Calu3 (cell line): ENCODE measurements at regions not wholly inside any gene's neighbourhood (a gene's known extent, or its start where the extent isn't known, plus 50 kb on each side); places are given as distances from the start of the nearest gene placed in this dataset.

Experiments used
- BruUV-seq: library from RNA; stranded (reverse); fragments of 400-500 nt; replicated peaks from 2 replicates; lab custom pipeline; 2021; lab: Mats Ljungman, UMichigan
- CTCF ChIA-PET: fragments of 300-600 bp; sonication (Branson Sonifier 250); formaldehyde crosslinking; loops from one replicate; lab custom pipeline; 2022; ENCODE audit warnings: antibody characterized with exemption; lab: Charles Lee
- DNase-seq: peaks from one replicate; pipeline ENCODE4 v3.0.0; 2022
- H3K27ac Mint-ChIP-seq: one replicate; pipeline ENCODE4 v1.8.0; 2022; ENCODE audit warnings: mixed read lengths; ENCODE audit not compliant: unreplicated experiment
- H3K27me3 Mint-ChIP-seq: one replicate; pipeline ENCODE4 v1.8.0; 2022; ENCODE audit warnings: mixed read lengths; ENCODE audit not compliant: unreplicated experiment
- H3K36me3 Mint-ChIP-seq: one replicate; pipeline ENCODE4 v1.8.0; 2022; ENCODE audit warnings: mild to moderate bottlenecking, moderate library complexity, mixed read lengths; ENCODE audit not compliant: insufficient read depth, unreplicated experiment
- H3K4me1 Mint-ChIP-seq: one replicate; pipeline ENCODE4 v1.8.0; 2022; ENCODE audit warnings: mild to moderate bottlenecking, low read depth, mixed read lengths; ENCODE audit not compliant: unreplicated experiment
- H3K4me3 Mint-ChIP-seq: one replicate; pipeline ENCODE4 v1.8.0; 2022; ENCODE audit warnings: mild to moderate bottlenecking, low read depth, moderate library complexity, mixed read lengths; ENCODE audit not compliant: unreplicated experiment
- H3K9me3 Mint-ChIP-seq: one replicate; pipeline ENCODE4 v1.8.0; 2022; ENCODE audit warnings: low read depth, mixed read lengths; ENCODE audit not compliant: unreplicated experiment
- intact Hi-C: fragments of 100-400 bp; cut with micrococcal nuclease; formaldehyde crosslinking; loops from one replicate; pipeline ENCODE4 v1.10.0; 2022; ENCODE audit not compliant: unreplicated experiment
- TF ChIP-seq, protein P1 (sequence below): fragments of 200-600 bp; IDR thresholded peaks from one replicate; pipeline ENCODE4 v1.8.0; 2022; ENCODE audit warnings: antibody characterized with exemption; ENCODE audit not compliant: unreplicated experiment

DNA sequence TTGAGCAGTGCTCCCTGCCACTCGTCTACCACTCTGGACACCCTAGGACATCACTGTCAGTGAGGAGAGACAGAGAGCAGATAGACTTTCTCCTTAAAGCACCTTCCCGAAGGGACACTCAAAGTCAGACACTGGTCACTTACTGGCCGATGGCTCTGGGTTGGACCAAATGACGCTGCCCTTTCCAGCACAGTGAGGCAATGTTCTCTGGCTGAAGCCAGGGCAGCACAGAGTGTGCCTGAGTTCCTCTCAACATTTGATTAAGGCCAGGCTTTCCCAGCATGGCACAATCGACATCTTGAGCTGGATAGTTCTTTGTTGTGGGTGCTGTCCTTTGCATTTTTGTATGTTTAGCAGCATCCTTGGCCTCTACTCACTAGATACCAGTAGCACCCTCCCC lies 206.2 kb downstream of the CSNK2A3 start:
- Mint-ChIP-seq H3K27me3 (peaks cover 26% of the 10 kb centered on the region), H3K4me3 (no peak overlapping the region), H3K9me3 (no peaks in the 10 kb centered on the region), H3K36me3 (no peaks in the 10 kb centered on the region), H3K27ac (no peak overlapping the region), H3K4me1 (no peaks in the 10 kb centered on the region)
- no TSS peak for BruUV-seq
- TF ChIP-seq, protein P1, sequence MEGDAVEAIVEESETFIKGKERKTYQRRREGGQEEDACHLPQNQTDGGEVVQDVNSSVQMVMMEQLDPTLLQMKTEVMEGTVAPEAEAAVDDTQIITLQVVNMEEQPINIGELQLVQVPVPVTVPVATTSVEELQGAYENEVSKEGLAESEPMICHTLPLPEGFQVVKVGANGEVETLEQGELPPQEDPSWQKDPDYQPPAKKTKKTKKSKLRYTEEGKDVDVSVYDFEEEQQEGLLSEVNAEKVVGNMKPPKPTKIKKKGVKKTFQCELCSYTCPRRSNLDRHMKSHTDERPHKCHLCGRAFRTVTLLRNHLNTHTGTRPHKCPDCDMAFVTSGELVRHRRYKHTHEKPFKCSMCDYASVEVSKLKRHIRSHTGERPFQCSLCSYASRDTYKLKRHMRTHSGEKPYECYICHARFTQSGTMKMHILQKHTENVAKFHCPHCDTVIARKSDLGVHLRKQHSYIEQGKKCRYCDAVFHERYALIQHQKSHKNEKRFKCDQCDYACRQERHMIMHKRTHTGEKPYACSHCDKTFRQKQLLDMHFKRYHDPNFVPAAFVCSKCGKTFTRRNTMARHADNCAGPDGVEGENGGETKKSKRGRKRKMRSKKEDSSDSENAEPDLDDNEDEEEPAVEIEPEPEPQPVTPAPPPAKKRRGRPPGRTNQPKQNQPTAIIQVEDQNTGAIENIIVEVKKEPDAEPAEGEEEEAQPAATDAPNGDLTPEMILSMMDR = no peak
- no peak for DNase-seq
- intact Hi-C loops = no loop called here
- CTCF ChIA-PET = interaction anchor here (0.6 kb wide), 1 partner anchor 1963 kb away, joined by 3 read pairs; no protein-coding TSS in a partner anchor

- CTCF ChIA-PET = no interaction called here
- no peak overlapping the region for H3K4me3 Mint-ChIP-seq
- DNase-seq = no peak
- H3K4me1 Mint-ChIP-seq = no peaks in the 10 kb centered on the region
- no peaks in the 10 kb centered on the region for H3K9me3 Mint-ChIP-seq
- no peaks in the 10 kb centered on the region for H3K36me3 Mint-ChIP-seq
- H3K27ac Mint-ChIP-seq = no peak overlapping the region
- no peaks in the 10 kb centered on the region for H3K27me3 Mint-ChIP-seq
- TF ChIP-seq, protein P1 = no peak
- no TSS peak for BruUV-seq
- intact Hi-C loops = no loop called here
Observed at GRCh38 chr11:11143849-11144248, 209.2 kb downstream of the CSNK2A3 start.

DNA sequence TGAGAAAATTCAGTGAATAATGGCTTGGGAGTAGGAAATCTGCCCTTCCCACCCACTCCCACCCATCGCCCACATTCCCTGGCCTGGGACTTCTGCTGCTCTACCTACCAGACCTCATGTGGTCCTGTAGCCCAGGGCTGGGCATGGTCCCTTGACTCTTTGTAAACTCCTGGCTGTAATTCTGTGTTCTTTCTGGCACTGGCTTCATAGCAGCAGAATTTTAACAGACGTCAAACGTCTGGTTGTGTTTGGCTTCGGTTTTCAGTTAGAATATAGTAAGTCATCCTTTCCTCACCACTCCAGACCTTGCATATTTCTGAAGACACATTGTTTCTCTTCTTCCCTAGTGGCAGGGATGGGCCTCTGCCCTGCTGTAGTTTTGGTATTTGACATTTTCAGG lies 210.6 kb downstream of the CSNK2A3 start:
- CTCF ChIA-PET = no interaction called here
- H3K27me3 Mint-ChIP-seq = no peaks in the 10 kb centered on the region

DNA sequence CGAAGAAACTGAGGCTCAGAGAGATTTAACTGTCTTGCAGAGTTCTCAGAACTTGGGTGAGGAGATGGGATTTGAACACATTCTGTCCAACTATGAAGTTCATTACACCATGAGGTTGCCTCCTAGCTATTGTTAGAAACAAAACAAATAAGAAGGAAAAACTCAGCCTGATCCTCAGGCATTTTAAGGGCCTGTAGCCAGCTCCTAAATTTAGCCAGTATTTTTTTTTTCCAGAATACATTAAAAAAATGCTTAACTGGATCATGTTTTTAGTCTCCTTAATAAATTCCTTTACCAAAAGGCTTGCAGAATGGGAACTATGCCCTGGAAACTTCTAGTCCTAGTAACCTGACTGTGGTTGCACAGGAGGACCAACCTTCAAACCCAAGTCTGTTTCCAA lies 212.0 kb downstream of the CSNK2A3 start:
- Mint-ChIP-seq H3K9me3 (no peaks in the 10 kb centered on the region), H3K4me3 (no peak overlapping the region), H3K36me3 (no peaks in the 10 kb centered on the region), H3K27me3 (no peaks in the 10 kb centered on the region), H3K27ac (no peak overlapping the region), H3K4me1 (no peaks in the 10 kb centered on the region)
- intact Hi-C loops = no loop called here
- no peak for DNase-seq
- CTCF ChIA-PET = interaction anchor here (0.7 kb wide), 1 partner anchor 13 kb away, joined by 3 read pairs; no protein-coding TSS in a partner anchor
- TF ChIP-seq, protein P1 = no peak
- BruUV-seq = no TSS peak

More for the DNA sequence above, 210.6 kb downstream of the CSNK2A3 start:
- no peak overlapping the region for H3K4me3 Mint-ChIP-seq
- H3K27ac Mint-ChIP-seq = no peak overlapping the region
- TF ChIP-seq, protein P1 = no peak
- H3K4me1 Mint-ChIP-seq = no peaks in the 10 kb centered on the region
- no peaks in the 10 kb centered on the region for H3K9me3 Mint-ChIP-seq
- no TSS peak for BruUV-seq
- no peaks in the 10 kb centered on the region for H3K36me3 Mint-ChIP-seq
- intact Hi-C loops = no loop called here
- DNase-seq = no peak
